ENCODE measurements at regions not wholly inside any gene's neighbourhood (a gene's known extent, or its start where the extent isn't known, plus 50 kb on each side); places are given as distances from the start of the nearest gene placed in this dataset.

GRCh38 chr1:87939444-87939843, 610.8 kb downstream of the LMO4 start:
- Histone ChIP-seq H3K27ac (ENCODE audit: low read depth, low read length) (no peak overlapping the region), H3K27me3 (ENCODE audit: control insufficient read depth in 5 of 5, insufficient read depth in 4 of 5, low read length in 5 of 5) (no peaks in the 10 kb centered on the region), H3K9ac (ENCODE audit: low read length in 5 of 5) (no peak overlapping the region), H3K4me1 (ENCODE audit: control insufficient read depth in 5 of 5, insufficient read depth in 5 of 5, low read length in 5 of 5) (no peaks in the 10 kb centered on the region), H3K9me3 (ENCODE audit: control insufficient read depth in 5 of 5, low read length in 5 of 5) (no peaks in the 10 kb centered on the region), H3K36me3 (ENCODE audit: control insufficient read depth in 5 of 5, insufficient read depth in 5 of 5, low read length in 5 of 5) (no peaks in the 10 kb centered on the region), H3K4me3 (ENCODE audit: low read depth in 1 of 5, low read length in 5 of 5) (no peak overlapping the region)

- no peaks in the 10 kb centered on the region for H3K9me3 ChIP-seq (ENCODE audit: control insufficient read depth in 5 of 5, low read length in 5 of 5)
- H3K36me3 ChIP-seq (ENCODE audit: control insufficient read depth in 5 of 5, insufficient read depth in 5 of 5, low read length in 5 of 5), result no peaks in the 10 kb centered on the region
- no peaks in the 10 kb centered on the region for H3K27me3 ChIP-seq (ENCODE audit: control insufficient read depth in 5 of 5, insufficient read depth in 4 of 5, low read length in 5 of 5)
- no peak overlapping the region for H3K27ac ChIP-seq (ENCODE audit: low read depth, low read length)
- H3K4me1 ChIP-seq (ENCODE audit: control insufficient read depth in 5 of 5, insufficient read depth in 5 of 5, low read length in 5 of 5), result no peaks in the 10 kb centered on the region
- H3K9ac ChIP-seq (ENCODE audit: low read length in 5 of 5), result no peak overlapping the region
- H3K4me3 ChIP-seq (ENCODE audit: low read depth in 1 of 5, low read length in 5 of 5), result no peak overlapping the region
Measured at GRCh38 chr1:87940421-87940820, 611.7 kb downstream of the LMO4 start.

- Histone ChIP-seq H3K36me3 (ENCODE audit: control insufficient read depth in 5 of 5, insufficient read depth in 5 of 5, low read length in 5 of 5) (no peaks in the 10 kb centered on the region), H3K9ac (ENCODE audit: low read length in 5 of 5) (no peak overlapping the region), H3K4me1 (ENCODE audit: control insufficient read depth in 5 of 5, insufficient read depth in 5 of 5, low read length in 5 of 5) (no peaks in the 10 kb centered on the region), H3K4me3 (ENCODE audit: low read depth in 1 of 5, low read length in 5 of 5) (no peak overlapping the region), H3K9me3 (ENCODE audit: control insufficient read depth in 5 of 5, low read length in 5 of 5) (no peaks in the 10 kb centered on the region), H3K27ac (ENCODE audit: low read depth, low read length) (no peak overlapping the region), H3K27me3 (ENCODE audit: control insufficient read depth in 5 of 5, insufficient read depth in 4 of 5, low read length in 5 of 5) (no peaks in the 10 kb centered on the region)
Measured at GRCh38 chr1:87941337-87941946, 612.8 kb downstream of the LMO4 start.

- Histone ChIP-seq H3K4me3 (ENCODE audit: low read depth in 1 of 5, low read length in 5 of 5) (no peak overlapping the region), H3K36me3 (ENCODE audit: control insufficient read depth in 5 of 5, insufficient read depth in 5 of 5, low read length in 5 of 5) (no peaks in the 10 kb centered on the region), H3K27me3 (ENCODE audit: control insufficient read depth in 5 of 5, insufficient read depth in 4 of 5, low read length in 5 of 5) (no peaks in the 10 kb centered on the region), H3K27ac (ENCODE audit: low read depth, low read length) (no peak overlapping the region), H3K9me3 (ENCODE audit: control insufficient read depth in 5 of 5, low read length in 5 of 5) (no peaks in the 10 kb centered on the region), H3K9ac (ENCODE audit: low read length in 5 of 5) (no peak overlapping the region), H3K4me1 (ENCODE audit: control insufficient read depth in 5 of 5, insufficient read depth in 5 of 5, low read length in 5 of 5) (no peaks in the 10 kb centered on the region)
Measured at GRCh38 chr1:87942165-87942564, 613.5 kb downstream of the LMO4 start.

- Histone ChIP-seq H3K4me1 (ENCODE audit: control insufficient read depth in 5 of 5, insufficient read depth in 5 of 5, low read length in 5 of 5) (peaks cover 0 to 10% (median 0%) of the 10 kb centered on the region in 5 donors), H3K9me3 (ENCODE audit: control insufficient read depth in 5 of 5, low read length in 5 of 5) (no peaks in the 10 kb centered on the region), H3K27me3 (ENCODE audit: control insufficient read depth in 5 of 5, insufficient read depth in 4 of 5, low read length in 5 of 5) (no peaks in the 10 kb centered on the region), H3K27ac (ENCODE audit: low read depth, low read length) (no peak overlapping the region), H3K9ac (ENCODE audit: low read length in 5 of 5) (no peak overlapping the region), H3K36me3 (ENCODE audit: control insufficient read depth in 5 of 5, insufficient read depth in 5 of 5, low read length in 5 of 5) (no peaks in the 10 kb centered on the region), H3K4me3 (ENCODE audit: low read depth in 1 of 5, low read length in 5 of 5) (no peak overlapping the region)
Measured at GRCh38 chr1:87949711-87950110, 621.0 kb downstream of the LMO4 start.

GRCh38 chr1:87950369-87950768, 621.7 kb downstream of the LMO4 start:
- Histone ChIP-seq H3K9me3 (ENCODE audit: control insufficient read depth in 5 of 5, low read length in 5 of 5) (no peaks in the 10 kb centered on the region), H3K4me3 (ENCODE audit: low read depth in 1 of 5, low read length in 5 of 5) (no peak overlapping the region), H3K4me1 (ENCODE audit: control insufficient read depth in 5 of 5, insufficient read depth in 5 of 5, low read length in 5 of 5) (peaks cover 0 to 10% (median 0%) of the 10 kb centered on the region in 5 donors), H3K36me3 (ENCODE audit: control insufficient read depth in 5 of 5, insufficient read depth in 5 of 5, low read length in 5 of 5) (no peaks in the 10 kb centered on the region), H3K9ac (ENCODE audit: low read length in 5 of 5) (no peak overlapping the region), H3K27me3 (ENCODE audit: control insufficient read depth in 5 of 5, insufficient read depth in 4 of 5, low read length in 5 of 5) (no peaks in the 10 kb centered on the region), H3K27ac (ENCODE audit: low read depth, low read length) (no peak overlapping the region)

GRCh38 chr1:87951409-87951808, 622.7 kb downstream of the LMO4 start:
- no peaks in the 10 kb centered on the region for H3K27me3 ChIP-seq (ENCODE audit: control insufficient read depth in 5 of 5, insufficient read depth in 4 of 5, low read length in 5 of 5)
- peaks cover 0 to 10% (median 0%) of the 10 kb centered on the region in 5 donors for H3K4me1 ChIP-seq (ENCODE audit: control insufficient read depth in 5 of 5, insufficient read depth in 5 of 5, low read length in 5 of 5)
- H3K9ac ChIP-seq (ENCODE audit: low read length in 5 of 5), result no peak overlapping the region
- no peak overlapping the region for H3K27ac ChIP-seq (ENCODE audit: low read depth, low read length)
- no peaks in the 10 kb centered on the region for H3K36me3 ChIP-seq (ENCODE audit: control insufficient read depth in 5 of 5, insufficient read depth in 5 of 5, low read length in 5 of 5)
- no peaks in the 10 kb centered on the region for H3K9me3 ChIP-seq (ENCODE audit: control insufficient read depth in 5 of 5, low read length in 5 of 5)
- no peak overlapping the region for H3K4me3 ChIP-seq (ENCODE audit: low read depth in 1 of 5, low read length in 5 of 5)

- Histone ChIP-seq H3K4me1 (ENCODE audit: control insufficient read depth in 5 of 5, insufficient read depth in 5 of 5, low read length in 5 of 5) (peaks cover 0 to 10% (median 0%) of the 10 kb centered on the region in 5 donors), H3K27me3 (ENCODE audit: control insufficient read depth in 5 of 5, insufficient read depth in 4 of 5, low read length in 5 of 5) (no peaks in the 10 kb centered on the region), H3K4me3 (ENCODE audit: low read depth in 1 of 5, low read length in 5 of 5) (no peak overlapping the region), H3K36me3 (ENCODE audit: control insufficient read depth in 5 of 5, insufficient read depth in 5 of 5, low read length in 5 of 5) (no peaks in the 10 kb centered on the region), H3K27ac (ENCODE audit: low read depth, low read length) (no peak overlapping the region), H3K9me3 (ENCODE audit: control insufficient read depth in 5 of 5, low read length in 5 of 5) (no peaks in the 10 kb centered on the region), H3K9ac (ENCODE audit: low read length in 5 of 5) (peak overlapping the region in 1 of 5 donors; percentile 30)
Measured at GRCh38 chr1:87951852-87952251, 623.2 kb downstream of the LMO4 start.

GRCh38 chr1:87953121-87953520, 624.4 kb downstream of the LMO4 start:
- Histone ChIP-seq H3K27me3 (ENCODE audit: control insufficient read depth in 5 of 5, insufficient read depth in 4 of 5, low read length in 5 of 5) (no peaks in the 10 kb centered on the region), H3K9me3 (ENCODE audit: control insufficient read depth in 5 of 5, low read length in 5 of 5) (no peaks in the 10 kb centered on the region), H3K4me3 (ENCODE audit: low read depth in 1 of 5, low read length in 5 of 5) (no peak overlapping the region), H3K4me1 (ENCODE audit: control insufficient read depth in 5 of 5, insufficient read depth in 5 of 5, low read length in 5 of 5) (peaks cover 0 to 10% (median 0%) of the 10 kb centered on the region in 5 donors), H3K27ac (ENCODE audit: low read depth, low read length) (no peak overlapping the region), H3K36me3 (ENCODE audit: control insufficient read depth in 5 of 5, insufficient read depth in 5 of 5, low read length in 5 of 5) (no peaks in the 10 kb centered on the region), H3K9ac (ENCODE audit: low read length in 5 of 5) (no peak overlapping the region)

- no peak overlapping the region for H3K4me3 ChIP-seq (ENCODE audit: low read depth in 1 of 5, low read length in 5 of 5)
- H3K27ac ChIP-seq (ENCODE audit: low read depth, low read length), result no peak overlapping the region
- H3K36me3 ChIP-seq (ENCODE audit: control insufficient read depth in 5 of 5, insufficient read depth in 5 of 5, low read length in 5 of 5), result no peaks in the 10 kb centered on the region
- H3K9me3 ChIP-seq (ENCODE audit: control insufficient read depth in 5 of 5, low read length in 5 of 5), result no peaks in the 10 kb centered on the region
- H3K27me3 ChIP-seq (ENCODE audit: control insufficient read depth in 5 of 5, insufficient read depth in 4 of 5, low read length in 5 of 5), result no peaks in the 10 kb centered on the region
- no peak overlapping the region for H3K9ac ChIP-seq (ENCODE audit: low read length in 5 of 5)
- peaks cover 0 to 10% (median 0%) of the 10 kb centered on the region in 5 donors for H3K4me1 ChIP-seq (ENCODE audit: control insufficient read depth in 5 of 5, insufficient read depth in 5 of 5, low read length in 5 of 5)
Measured at GRCh38 chr1:87953732-87954344, 625.2 kb downstream of the LMO4 start.

Measured in subcutaneous abdominal adipose tissue (tissue), 5 donors.